ENCODE measurements at regions not wholly inside any gene's neighbourhood (a gene's known extent, or its start where the extent isn't known, plus 50 kb on each side); places are given as distances from the start of the nearest gene placed in this dataset.

GRCh38 chr5:135085133-135085935 lies 51.3 kb upstream of the PITX1 start:
- H2BK15ac ChIP-seq (replicated peaks; ENCODE audit: low read depth), result no peak overlapping the region
- no peak overlapping the region for H2BK5ac ChIP-seq (ENCODE audit: low read length)
- H4K5ac ChIP-seq (ENCODE audit: low read length), result no peak overlapping the region
- H3K79me2 ChIP-seq (ENCODE audit: control insufficient read depth, insufficient read depth, low read length), result no peaks in the 10 kb centered on the region
- no peak overlapping the region for H3K18ac ChIP-seq (ENCODE audit: low read length)
- no peaks in the 10 kb centered on the region for H3K36me3 ChIP-seq (ENCODE audit: control insufficient read depth, insufficient read depth, low read length)
- H3K79me1 ChIP-seq (ENCODE audit: low read length), result no peaks in the 10 kb centered on the region
- no peak overlapping the region for H3K23ac ChIP-seq (ENCODE audit: low read length)
- H2BK120ac ChIP-seq (ENCODE audit: low read depth, low read length), result no peak overlapping the region
- no peak overlapping the region for H2AK5ac ChIP-seq (ENCODE audit: low read length)
- no peak for DNase-seq
- no peaks in the 10 kb centered on the region for H3K4me1 ChIP-seq (ENCODE audit: control insufficient read depth, low read depth, low read length)
- H3K4me2 ChIP-seq (ENCODE audit: low read length), result no peak overlapping the region
- no peak overlapping the region for H3K4me3 ChIP-seq (ENCODE audit: low read length)
- no peak overlapping the region for H3K56ac ChIP-seq (ENCODE audit: low read length)
- H3K27ac ChIP-seq (ENCODE audit: low read depth, low read length), result no peak overlapping the region
- H3K4ac ChIP-seq (ENCODE audit: low read depth, low read length), result no peak overlapping the region
- no CpG with 5 or more reads among the region's 6 CpGs for WGBS (ENCODE audit: extremely low coverage, insufficient coverage, low lambda C conversion rate)
- H3K9ac ChIP-seq (ENCODE audit: low read length), result no peak overlapping the region
- H3K27me3 ChIP-seq (ENCODE audit: insufficient read depth, low read length, poor library complexity), result no peaks in the 10 kb centered on the region
- H4K8ac ChIP-seq (ENCODE audit: low read depth, low read length), result no peak overlapping the region
